ENCODE measurements at regions not wholly inside any gene's neighbourhood (a gene's known extent, or its start where the extent isn't known, plus 50 kb on each side); places are given as distances from the start of the nearest gene placed in this dataset.

DNA sequence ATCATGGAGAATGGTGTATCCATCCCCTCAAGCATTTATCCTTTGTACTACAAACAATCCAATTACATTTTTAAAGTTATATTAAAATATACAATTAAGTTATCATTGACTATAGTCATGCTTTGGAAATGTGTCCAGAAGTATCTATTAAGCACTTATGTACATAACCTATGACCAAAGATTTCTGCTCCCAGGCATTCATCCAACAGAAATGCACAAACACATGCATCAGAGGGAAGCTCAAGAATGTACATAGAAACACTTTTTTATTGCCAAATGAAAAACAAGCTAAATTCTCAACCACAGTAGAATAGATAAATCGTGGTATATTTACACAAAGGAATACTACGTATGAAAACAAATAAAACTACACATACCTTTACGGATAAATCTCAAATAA is 700.5 kb upstream of the ZNF608 start:
- ChIA-PET POLR2A (no interaction called here), CTCF (no interaction called here)
- intact Hi-C loops (cut with DNase I, micrococcal nuclease): no loop called here
- no peaks in the 10 kb centered on the region for H3K36me3 ChIP-seq (ENCODE audit: insufficient read depth, low read length)
- TF ChIP-seq, protein P1, sequence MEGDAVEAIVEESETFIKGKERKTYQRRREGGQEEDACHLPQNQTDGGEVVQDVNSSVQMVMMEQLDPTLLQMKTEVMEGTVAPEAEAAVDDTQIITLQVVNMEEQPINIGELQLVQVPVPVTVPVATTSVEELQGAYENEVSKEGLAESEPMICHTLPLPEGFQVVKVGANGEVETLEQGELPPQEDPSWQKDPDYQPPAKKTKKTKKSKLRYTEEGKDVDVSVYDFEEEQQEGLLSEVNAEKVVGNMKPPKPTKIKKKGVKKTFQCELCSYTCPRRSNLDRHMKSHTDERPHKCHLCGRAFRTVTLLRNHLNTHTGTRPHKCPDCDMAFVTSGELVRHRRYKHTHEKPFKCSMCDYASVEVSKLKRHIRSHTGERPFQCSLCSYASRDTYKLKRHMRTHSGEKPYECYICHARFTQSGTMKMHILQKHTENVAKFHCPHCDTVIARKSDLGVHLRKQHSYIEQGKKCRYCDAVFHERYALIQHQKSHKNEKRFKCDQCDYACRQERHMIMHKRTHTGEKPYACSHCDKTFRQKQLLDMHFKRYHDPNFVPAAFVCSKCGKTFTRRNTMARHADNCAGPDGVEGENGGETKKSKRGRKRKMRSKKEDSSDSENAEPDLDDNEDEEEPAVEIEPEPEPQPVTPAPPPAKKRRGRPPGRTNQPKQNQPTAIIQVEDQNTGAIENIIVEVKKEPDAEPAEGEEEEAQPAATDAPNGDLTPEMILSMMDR (IDR thresholded peaks at IDR 0.05): no peak
- ATAC-seq (ENCODE audit: poor library complexity) (no peak), DNase-seq (no peak)
- no peak overlapping the region for H3K27ac Mint-ChIP-seq
- H3K4me1 Mint-ChIP-seq (ENCODE audit: low read depth): no peaks in the 10 kb centered on the region
- peaks cover 19% of the 10 kb centered on the region for H3K9me3 Mint-ChIP-seq
- no peak overlapping the region for H3K4me3 Mint-ChIP-seq
- H3K27ac ChIP-seq (ENCODE audit: low read depth in 1 of 2, low read length in 2 of 2): no peak overlapping the region
- H3K4me1 ChIP-seq (ENCODE audit: insufficient read depth, low read length): no peaks in the 10 kb centered on the region
- H3K9me3 ChIP-seq (ENCODE audit: control insufficient read depth in 1 of 2, insufficient read depth in 1 of 2, low read length in 2 of 2): no peaks in the 10 kb centered on the region
- no peaks in the 10 kb centered on the region for H3K27me3 Mint-ChIP-seq
- no peak overlapping the region for H3K4me3 ChIP-seq (ENCODE audit: low read length)
- no peaks in the 10 kb centered on the region for H3K27me3 ChIP-seq (ENCODE audit: control insufficient read depth in 1 of 2, insufficient read depth in 2 of 2, low read length in 2 of 2)
- no peaks in the 10 kb centered on the region for H3K36me3 Mint-ChIP-seq (ENCODE audit: low read depth)

DNA sequence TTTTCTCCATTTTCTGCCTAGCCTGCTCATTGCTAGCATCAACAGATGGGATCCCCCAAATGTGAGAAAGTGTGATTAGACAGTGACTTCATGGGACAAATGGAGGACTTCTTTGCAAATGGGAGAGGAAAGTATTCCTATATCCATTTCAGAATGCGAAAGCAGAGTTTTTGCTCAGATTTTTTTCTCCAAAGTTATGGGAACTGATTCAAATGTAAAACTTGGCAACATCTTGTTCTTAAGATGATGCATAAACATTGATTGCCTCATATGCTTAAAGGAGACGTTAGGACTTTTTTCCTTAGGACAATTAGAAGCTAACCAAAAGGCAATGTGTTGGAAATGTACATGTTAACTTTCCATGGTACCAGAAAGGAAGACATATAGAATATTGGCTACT is 704.3 kb upstream of the ZNF608 start:
- Mint-ChIP-seq H3K27me3 (no peaks in the 10 kb centered on the region), H3K9me3 (peaks cover 17% of the 10 kb centered on the region), H3K4me1 (ENCODE audit: low read depth) (no peaks in the 10 kb centered on the region), H3K36me3 (ENCODE audit: low read depth) (no peaks in the 10 kb centered on the region), H3K27ac (no peak overlapping the region), H3K4me3 (no peak overlapping the region)
- no peaks in the 10 kb centered on the region for H3K36me3 ChIP-seq (ENCODE audit: insufficient read depth, low read length)
- TF ChIP-seq, protein P1 (IDR thresholded peaks at IDR 0.05): no peak
- H3K27me3 ChIP-seq (ENCODE audit: control insufficient read depth in 1 of 2, insufficient read depth in 2 of 2, low read length in 2 of 2): no peaks in the 10 kb centered on the region
- ChIA-PET POLR2A (no interaction called here), CTCF (no interaction called here)
- H3K9me3 ChIP-seq (ENCODE audit: control insufficient read depth in 1 of 2, insufficient read depth in 1 of 2, low read length in 2 of 2): peaks cover 0 to 6% of the 10 kb centered on the region in 2 experiments
- DNase-seq: no peak
- no peak for ATAC-seq (ENCODE audit: poor library complexity)
- no peak overlapping the region for H3K4me3 ChIP-seq (ENCODE audit: low read length)
- no peaks in the 10 kb centered on the region for H3K4me1 ChIP-seq (ENCODE audit: insufficient read depth, low read length)
- no peak overlapping the region for H3K27ac ChIP-seq (ENCODE audit: low read depth in 1 of 2, low read length in 2 of 2)
- intact Hi-C loops (cut with DNase I, micrococcal nuclease): no loop called here

DNA sequence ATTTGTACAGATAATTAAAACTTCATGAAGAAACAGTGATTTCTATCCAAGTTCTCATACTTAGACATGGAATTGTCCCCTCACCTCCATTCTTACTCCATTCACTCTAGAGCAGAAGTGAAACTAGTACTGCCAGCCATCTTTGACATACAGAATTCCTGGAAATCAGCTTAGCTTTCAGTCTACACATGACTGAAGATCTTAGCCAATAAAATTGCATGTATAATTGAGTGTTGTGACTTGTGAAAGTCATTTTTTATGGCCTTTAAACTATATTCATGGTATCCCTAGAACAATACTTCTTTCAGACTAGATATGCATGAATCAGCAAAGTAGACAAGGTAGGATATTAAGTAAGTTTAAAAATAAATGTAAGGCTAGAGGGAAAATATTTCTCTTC is 705.2 kb upstream of the ZNF608 start:
- Histone ChIP-seq H3K9me3 (ENCODE audit: control insufficient read depth in 1 of 2, insufficient read depth in 1 of 2, low read length in 2 of 2) (peaks cover 0 to 6% of the 10 kb centered on the region in 2 experiments), H3K27ac (ENCODE audit: low read depth in 1 of 2, low read length in 2 of 2) (no peak overlapping the region), H3K27me3 (ENCODE audit: control insufficient read depth in 1 of 2, insufficient read depth in 2 of 2, low read length in 2 of 2) (no peaks in the 10 kb centered on the region), H3K36me3 (ENCODE audit: insufficient read depth, low read length) (no peaks in the 10 kb centered on the region), H3K4me3 (ENCODE audit: low read length) (no peak overlapping the region), H3K4me1 (ENCODE audit: insufficient read depth, low read length) (no peaks in the 10 kb centered on the region)
- no peaks in the 10 kb centered on the region for H3K27me3 Mint-ChIP-seq
- no peaks in the 10 kb centered on the region for H3K4me1 Mint-ChIP-seq (ENCODE audit: low read depth)
- no peak overlapping the region for H3K27ac Mint-ChIP-seq
- no peak for DNase-seq
- ChIA-PET POLR2A (no interaction called here), CTCF (no interaction called here)
- peaks cover 19% of the 10 kb centered on the region for H3K9me3 Mint-ChIP-seq
- no peak for ATAC-seq (ENCODE audit: poor library complexity)
- H3K36me3 Mint-ChIP-seq (ENCODE audit: low read depth): no peaks in the 10 kb centered on the region
- TF ChIP-seq, protein P1 (IDR thresholded peaks at IDR 0.05): no peak
- intact Hi-C loops (cut with DNase I, micrococcal nuclease): no loop called here
- no peak overlapping the region for H3K4me3 Mint-ChIP-seq

All from CD4-positive, alpha-beta T cell (primary cell).